Adrenal gland (tissue), 9 donors: ENCODE measurements at regions not wholly inside any gene's neighbourhood (a gene's known extent, or its start where the extent isn't known, plus 50 kb on each side); places are given as distances from the start of the nearest gene placed in this dataset.

Experiments
- DNase-seq, 7 donors: peaks; one replicate each; pipeline ENCODE4 v3.0.0-alpha.2; 2019 to 2020
- H3K27ac ChIP-seq, 5 donors: fragments of 200-600 bp; sonication (generic) in 4 of 5; 1 replicate in 3 of 5; 2 replicates in 2 of 5; pipeline versions ENCODE4 v1.5.1 to v1.8.0; 2016 to 2020; ENCODE audit warnings: mild to moderate bottlenecking in 1 of 5
- H3K27me3 ChIP-seq: fragments of 200-600 bp; 2 replicates; pipeline ENCODE4 v1.8.0; 2021
- H3K36me3 ChIP-seq, 2 donors: fragments of 200-600 bp; replicated peaks in 1 of 2; 1 replicate in 1 of 2; 2 replicates in 1 of 2; pipeline versions ENCODE4 v1.5.1 to v1.8.0; 2018 to 2022
- H3K4me1 ChIP-seq, 2 donors: fragments of 200-600 bp; replicated peaks in 1 of 2; 1 replicate in 1 of 2; 2 replicates in 1 of 2; pipeline versions ENCODE4 v1.5.1 to v1.8.0; 2018 to 2021
- H3K4me3 ChIP-seq, 4 donors: fragments of 200-600 bp; sonication (generic) in 3 of 4; one replicate each; pipeline ENCODE4 v1.5.1; 2016 to 2018
- H3K9me3 ChIP-seq, 3 donors: fragments of 200-600 bp; sonication (generic) in 1 of 3; replicated peaks in 1 of 3; 1 replicate in 2 of 3; 2 replicates in 1 of 3; pipeline versions ENCODE4 v1.5.1 to v1.8.0; 2016 to 2021
- CTCF ChIP-seq, 6 experiments: fragments of 450-650 bp in 4 of 6; fragments of 200-600 bp in 2 of 6; sonication (generic) in 1 of 6; IDR thresholded peaks; 1 replicate in 5 of 6; 2 replicates in 1 of 6; pipeline versions ENCODE4 v1.5.1 to v1.8.0; 2016 to 2021; ENCODE audit warnings: antibody characterized with exemption in 6 of 6, mild to moderate bottlenecking in 2 of 6, moderate library complexity in 1 of 6
- POLR2A ChIP-seq, 2 donors: fragments of 450-650 bp; IDR thresholded peaks; one replicate each; pipeline ENCODE4 v1.6.1; 2017; ENCODE audit warnings: antibody characterized with exemption in 2 of 2, mild to moderate bottlenecking in 2 of 2, moderate library complexity in 1 of 2
- WGBS, 4 donors: extraction: QIAGEN DNeasy Blood & Tissue Kit in 2 of 4; methylation state at CpG; one replicate each; pipeline versions ENCODE4 v1.1.5 to v1.1.7; 2013 to 2017; 5-methylcytosine and 5-hydroxymethylcytosine counted together
- intact Hi-C, 2 donors: fragments of 100-400 bp; cut with DNase I; formaldehyde crosslinking; loops; one replicate each; pipeline versions ENCODE4 v1.14.1 to v1.15.0; 2022 to 2023
- small RNA-seq, 2 donors: library from RNA; depleted of rRNA; stranded (forward); fragments of <200 nt; gene quantifications; one replicate each; pipeline ENCODE3, GENCODE V24; 2016
- donor health status: healthy with polysubstance abuse.
- donor health status: Bipolar disorder and iron deficiency.
- donor health status: DM: yes; HTN: yes; CAD: no.
- donor health status: DM: no; HTN: no; CAD: no.
- donor health status: DM: no; HTN: no; CAD: no.

DNA sequence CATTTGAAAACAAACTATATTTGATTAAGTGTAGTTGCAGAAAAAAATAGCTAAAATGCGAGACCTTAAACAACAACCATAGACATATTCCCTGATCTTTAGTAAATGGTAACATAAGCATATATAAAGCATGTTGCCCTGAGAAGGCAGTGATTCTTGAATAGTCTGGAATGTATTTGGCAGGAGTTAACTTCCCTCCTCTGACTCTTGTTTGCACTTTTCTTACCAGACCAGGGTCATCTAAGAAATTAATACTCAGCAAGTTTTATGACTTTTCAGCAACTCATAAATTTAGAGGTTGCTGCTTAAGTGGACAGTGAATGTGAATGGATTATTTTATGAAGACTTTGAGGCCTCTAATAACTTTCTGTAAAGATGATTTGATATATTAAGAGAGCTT lies 55.3 kb upstream of the NUDT12 start:
- 79 to 96% (median 91%) methylated on average over 1 of the region's 1 CpG for WGBS, 4 donors
- Histone ChIP-seq H3K4me1 (no peaks in the 10 kb centered on the region), H3K36me3 (no peaks in the 10 kb centered on the region), H3K9me3 (no peaks in the 10 kb centered on the region), H3K27me3 (no peaks in the 10 kb centered on the region), H3K27ac (no peak overlapping the region), H3K4me3 (no peak overlapping the region)
- DNase-seq: no peak
- TF ChIP-seq CTCF (IDR thresholded peaks at IDR 0.05) (no peak), POLR2A (IDR thresholded peaks at IDR 0.05) (no peak)
- intact Hi-C loops: no loop called here

DNA sequence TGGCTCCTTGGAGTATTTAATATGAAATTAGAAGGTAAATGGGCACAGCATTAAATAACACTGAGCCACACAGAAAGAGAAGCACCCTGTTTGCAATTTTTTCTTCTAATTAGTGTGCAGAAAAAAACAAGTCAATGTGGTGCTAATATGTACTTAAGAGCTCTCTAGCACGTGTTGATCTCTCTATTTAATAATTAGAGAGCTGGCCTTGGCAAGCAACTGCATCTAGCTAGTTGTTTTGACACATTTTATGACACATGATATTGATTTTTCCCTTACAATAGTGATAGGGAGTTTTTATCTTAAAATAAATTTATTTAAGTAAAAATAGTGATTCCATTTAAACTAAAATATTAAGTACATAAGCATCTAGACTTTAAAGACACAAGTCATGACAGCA lies 54.5 kb upstream of the NUDT12 start:
- intact Hi-C loops: no loop called here
- 50 to 66% (median 55%) methylated on average over 1 of the region's 1 CpG for WGBS, 4 donors
- no peaks in the 10 kb centered on the region for H3K27me3 ChIP-seq
- H3K4me3 ChIP-seq: no peak overlapping the region
- TF ChIP-seq CTCF (IDR thresholded peaks at IDR 0.05) (no peak), POLR2A (IDR thresholded peaks at IDR 0.05) (no peak)
- no peaks in the 10 kb centered on the region for H3K36me3 ChIP-seq
- H3K27ac ChIP-seq: no peak overlapping the region
- H3K4me1 ChIP-seq: no peaks in the 10 kb centered on the region
- no peak for DNase-seq
- no peaks in the 10 kb centered on the region for H3K9me3 ChIP-seq

- WGBS, 4 donors: 63 to 86% (median 79%) methylated on average over 1 of the region's 1 CpG
- no peaks in the 10 kb centered on the region for H3K27me3 ChIP-seq
- H3K4me3 ChIP-seq: no peak overlapping the region
- TF ChIP-seq POLR2A (IDR thresholded peaks at IDR 0.05): no peak
- TF ChIP-seq CTCF (IDR thresholded peaks at IDR 0.05): no peak
- H3K4me1 ChIP-seq: no peaks in the 10 kb centered on the region
- no peaks in the 10 kb centered on the region for H3K9me3 ChIP-seq
- intact Hi-C loops: no loop called here
- no peak for DNase-seq
- no peaks in the 10 kb centered on the region for H3K36me3 ChIP-seq
- H3K27ac ChIP-seq: no peak overlapping the region
Measured at GRCh38 chr5:103612545-103612944, 50.0 kb upstream of the NUDT12 start.

Small RNAs in the stretch of these regions (small RNA-seq; reads per million reads assigned to genes)
- gene PSMC1P5: 0 reads per million in 2 donors
- gene RF00322: 0 reads per million in 2 donors
- gene RN7SL255P: 0 reads per million in 2 donors
- 0 reads per million in 2 donors for gene RNA5SP189
- gene RNU1-140P: 0 to 0.08 reads per million in 2 donors
- 0 reads per million in 2 donors for gene RNU6-334P
